Ureter (tissue), 1 donor: ENCODE measurements at regions not wholly inside any gene's neighbourhood (a gene's known extent, or its start where the extent isn't known, plus 50 kb on each side); places are given as distances from the start of the nearest gene placed in this dataset.
"Not testable (repeated sequence)": the region's sequence is repeated elsewhere in the genome, so short reads cannot be mapped to it uniquely, and the experiment has no call there.

Source experiments
- DNase-seq: peaks from one replicate; pipeline ENCODE4 v3.0.0-alpha.2; 2020; ENCODE audit warnings: low spot score
- donor health status: DM: yes; HTN: yes; CAD: no.

DNA sequence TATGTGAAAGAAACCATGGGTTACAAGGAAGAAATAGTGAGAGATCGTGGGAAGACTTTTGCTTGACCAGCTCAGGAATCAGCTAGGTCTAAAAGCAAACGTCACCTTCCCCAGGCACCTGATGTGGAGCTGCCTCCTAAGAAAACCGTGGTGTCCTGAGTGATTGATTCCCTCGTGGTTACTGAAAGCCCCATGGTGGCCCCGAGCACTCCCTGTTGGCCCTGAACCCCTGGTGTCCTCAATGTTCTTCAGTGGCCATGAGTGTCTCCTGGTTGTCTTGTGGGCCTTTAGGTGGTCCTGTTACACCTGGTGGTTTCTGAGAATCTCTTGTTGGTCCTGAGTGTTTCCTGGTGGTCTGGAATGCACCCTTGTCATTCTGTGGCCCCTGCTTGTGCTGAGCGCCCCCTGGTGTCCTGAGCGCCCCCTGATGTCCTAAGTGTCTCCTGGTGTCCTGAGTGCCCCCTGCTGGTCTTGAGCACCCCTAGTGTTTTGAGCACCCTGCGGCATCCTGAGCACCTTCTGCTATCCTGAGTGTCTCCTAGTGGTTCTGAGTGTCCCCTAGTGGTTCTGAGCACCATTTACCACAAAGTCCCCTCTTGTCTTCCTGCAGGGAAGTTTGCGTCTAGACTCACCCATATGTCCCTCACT, 518.7 kb downstream of the TMEM121 start:
- no peak for DNase-seq

DNA sequence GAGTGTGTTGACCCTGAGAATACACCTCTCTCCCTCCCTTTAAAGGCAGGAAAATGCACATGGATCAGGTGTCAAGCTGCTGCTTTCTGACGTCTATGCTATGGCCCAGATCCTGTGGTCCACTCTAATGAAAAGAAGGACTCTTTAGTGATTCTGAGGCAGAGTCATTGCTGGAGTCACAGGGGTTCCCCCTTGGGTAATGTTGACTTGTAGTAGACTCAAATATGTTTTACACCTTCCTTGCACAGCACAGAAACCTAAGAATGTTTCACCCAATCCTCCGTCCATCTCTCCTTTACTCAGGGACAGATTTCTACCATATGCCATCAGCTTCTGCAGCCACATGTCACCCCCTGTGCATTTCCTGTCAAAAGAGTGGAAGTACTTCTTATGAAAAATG, 525.4 kb downstream of the TMEM121 start:
- DNase-seq: no peak

DNA sequence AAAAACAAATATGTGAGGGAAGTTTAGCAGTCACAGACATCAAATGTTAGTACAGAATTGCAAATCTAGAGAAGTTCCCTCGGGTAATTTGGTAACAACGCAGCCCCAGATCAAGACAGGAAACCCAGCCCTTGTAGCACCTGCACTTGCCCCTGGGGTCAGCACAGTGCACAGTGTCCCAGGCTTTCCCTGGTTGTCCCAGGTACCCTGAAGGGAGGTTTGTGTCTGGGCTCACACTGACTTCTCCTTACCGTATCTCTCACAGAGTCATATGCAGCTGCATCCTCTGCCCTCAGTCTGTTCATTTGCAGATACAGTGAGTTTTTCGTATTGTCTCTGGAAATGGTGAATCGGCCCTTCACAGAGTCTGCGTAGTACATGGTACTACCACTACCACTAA, 528.9 kb downstream of the TMEM121 start:
- DNase-seq: no peak

DNA sequence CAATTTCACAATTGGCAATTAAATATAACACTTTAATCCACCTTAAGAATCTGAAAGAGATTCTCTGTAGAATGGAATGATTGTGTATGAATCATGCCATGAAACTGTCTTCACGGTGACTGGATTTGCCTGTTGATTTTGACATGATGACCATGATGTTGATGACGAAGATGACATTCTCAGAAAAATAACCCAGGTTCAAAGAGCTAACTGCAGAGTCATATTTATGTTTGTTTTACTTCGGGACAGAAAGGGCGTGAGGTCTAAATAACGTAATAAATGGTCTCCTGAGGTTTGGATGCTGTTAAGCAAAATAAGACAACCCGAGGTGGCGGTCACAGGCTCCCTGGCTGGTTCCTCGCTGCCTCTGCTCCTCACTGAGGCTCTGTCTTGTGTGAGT, 532.0 kb downstream of the TMEM121 start:
- DNase-seq: no peak

DNA sequence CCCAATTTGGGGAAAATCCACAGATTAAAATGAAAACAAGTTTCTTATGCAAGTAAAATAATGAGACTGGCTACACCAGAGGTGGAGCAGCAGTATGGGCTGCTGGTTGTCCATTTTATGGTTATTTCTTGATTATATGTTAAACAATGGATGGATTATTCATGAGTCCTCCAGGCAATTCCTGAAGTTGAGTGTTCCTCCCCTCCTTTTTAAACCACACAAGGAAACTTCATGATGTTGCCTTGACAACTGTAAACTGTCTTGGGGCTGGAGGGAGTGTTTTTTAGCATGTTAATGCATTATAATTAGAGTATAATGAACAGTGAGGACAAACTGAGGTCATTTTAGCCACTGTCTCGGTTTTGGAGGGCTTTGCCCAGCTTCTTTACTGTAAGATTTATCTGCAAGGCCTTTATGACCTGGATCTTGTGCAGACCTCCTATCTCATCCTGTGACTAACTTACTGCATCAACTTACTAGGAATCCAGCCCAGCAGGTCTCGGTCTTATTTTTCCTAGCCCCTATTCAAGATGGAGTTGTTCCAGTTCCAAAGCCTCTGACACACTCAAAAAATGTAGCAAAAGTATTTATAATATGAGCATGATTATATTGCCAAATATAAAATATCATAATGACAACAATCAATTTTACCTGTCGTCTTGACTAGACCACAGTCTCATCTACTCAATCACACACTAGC, 534.0 kb downstream of the TMEM121 start:
- DNase-seq: no peak

DNA sequence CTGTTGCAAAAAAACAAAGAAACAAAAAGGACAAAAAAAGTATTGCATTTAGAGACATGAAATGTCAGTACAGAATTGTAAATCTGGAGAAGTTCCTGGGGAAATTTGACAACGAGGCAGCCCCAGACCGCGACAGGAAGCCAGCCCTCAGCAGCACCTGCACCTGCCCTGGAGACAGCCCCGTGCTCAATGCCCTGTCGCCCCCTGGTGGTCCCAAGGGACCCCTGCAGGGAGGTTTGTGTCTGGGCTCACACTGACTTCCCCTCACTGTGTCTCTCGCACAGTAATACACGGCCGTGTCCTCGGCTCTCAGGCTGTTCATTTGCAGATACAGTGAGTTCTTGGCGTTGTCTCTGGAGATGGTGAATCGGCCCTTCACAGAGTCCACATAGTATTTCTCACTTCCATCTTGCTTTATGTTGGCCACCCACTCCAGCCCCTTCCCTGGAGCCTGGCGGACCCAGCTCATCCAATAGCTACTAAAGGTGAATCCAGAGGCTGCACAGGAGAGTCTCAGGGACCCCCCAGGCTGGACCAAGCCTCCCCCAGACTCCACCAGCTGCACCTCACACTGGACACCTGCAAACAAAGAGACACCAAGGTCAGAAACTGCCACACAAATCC, 535.6 kb downstream of the TMEM121 start:
- DNase-seq: peak; percentile 63

DNA sequence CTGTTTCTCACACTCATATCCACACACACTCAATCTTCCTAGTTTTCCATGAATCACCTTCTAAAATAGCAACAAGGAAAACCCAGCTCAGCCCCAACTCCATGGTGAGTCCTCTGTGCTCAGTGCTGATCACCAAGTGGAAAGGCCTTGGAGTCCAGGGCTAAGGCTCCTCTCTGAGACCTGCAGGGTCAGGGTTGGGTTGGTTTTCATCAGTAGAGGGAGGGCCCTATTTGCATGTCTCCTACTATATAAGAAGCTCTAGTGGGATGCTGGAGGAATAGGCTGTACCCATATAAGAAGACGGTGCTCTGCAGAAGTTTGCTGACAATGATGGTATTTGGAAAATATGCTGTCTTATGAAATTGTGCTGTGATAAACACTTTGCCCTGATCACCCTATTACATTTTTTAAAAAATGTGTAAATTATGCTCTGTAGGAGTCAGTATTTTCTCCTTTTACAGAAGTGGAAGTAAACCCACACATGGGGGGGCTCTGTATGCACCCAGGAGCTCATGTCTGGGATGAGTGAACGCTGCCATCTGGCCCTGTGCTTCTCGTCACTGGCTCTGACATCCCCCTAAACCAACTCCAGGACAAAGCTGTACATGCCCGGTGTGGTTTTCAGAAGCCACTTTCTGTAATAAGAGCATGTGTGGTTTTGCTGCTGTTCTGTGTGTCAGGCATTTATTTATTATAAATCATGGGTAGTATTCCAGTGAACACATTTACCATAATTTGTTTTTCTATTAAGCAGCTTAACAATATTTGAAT, 536.3 kb downstream of the TMEM121 start:
- DNase-seq: no peak

DNA sequence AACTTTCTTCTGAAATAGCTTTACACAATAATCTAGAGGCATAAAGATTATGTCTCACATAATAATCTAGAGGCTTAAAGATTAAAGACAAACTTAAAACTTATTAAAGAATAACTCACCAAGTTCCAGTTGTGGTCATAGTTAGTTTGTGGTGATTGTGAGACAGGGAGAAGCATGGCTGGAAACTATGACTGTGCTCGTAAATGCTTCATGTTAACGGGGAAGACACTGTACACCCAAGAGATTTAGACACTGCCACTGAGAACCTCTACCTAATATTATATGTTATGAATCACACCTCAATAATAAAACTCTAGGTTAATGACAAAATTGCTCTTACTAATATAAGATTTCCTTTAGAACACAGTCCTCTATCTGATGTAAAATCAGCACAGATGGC, 541.6 kb downstream of the TMEM121 start:
- no peak for DNase-seq

DNA sequence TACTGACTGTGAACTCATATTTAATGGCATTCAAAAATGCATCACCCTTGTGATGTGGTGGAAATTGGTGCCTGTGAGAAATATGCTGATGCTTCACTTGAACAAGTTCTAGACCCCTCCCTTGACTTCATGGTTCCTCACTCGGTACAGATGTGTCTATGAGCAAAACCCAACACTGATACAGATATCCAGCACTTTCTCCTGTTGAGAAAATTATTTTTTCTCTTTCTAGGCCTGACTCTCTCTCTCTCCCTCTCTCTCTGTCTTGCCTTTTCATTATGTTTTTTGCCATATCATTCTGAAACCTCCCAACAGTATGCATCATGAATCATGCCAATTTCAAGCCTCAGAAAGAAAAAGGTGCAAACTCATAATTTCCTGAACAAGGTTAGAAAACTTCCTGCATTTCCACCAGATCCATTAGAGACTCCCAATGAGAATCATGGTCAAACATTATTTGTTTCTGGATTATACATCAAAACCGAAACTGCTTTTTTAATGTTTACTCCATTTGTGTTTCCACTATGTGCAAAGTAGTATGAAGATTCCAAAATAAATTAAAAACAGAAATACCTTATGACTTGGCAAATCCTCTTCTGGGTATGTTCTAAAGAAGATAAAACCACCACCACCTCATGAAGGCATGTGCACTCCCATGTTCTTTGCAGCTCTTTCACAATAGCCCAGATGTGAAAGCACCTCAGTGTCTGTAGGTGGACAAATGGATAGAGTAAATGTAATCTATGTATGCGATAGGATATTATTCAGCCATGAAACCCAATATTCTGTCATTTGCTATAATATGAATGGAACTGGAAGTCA, 543.6 kb downstream of the TMEM121 start:
- no peak for DNase-seq

DNA sequence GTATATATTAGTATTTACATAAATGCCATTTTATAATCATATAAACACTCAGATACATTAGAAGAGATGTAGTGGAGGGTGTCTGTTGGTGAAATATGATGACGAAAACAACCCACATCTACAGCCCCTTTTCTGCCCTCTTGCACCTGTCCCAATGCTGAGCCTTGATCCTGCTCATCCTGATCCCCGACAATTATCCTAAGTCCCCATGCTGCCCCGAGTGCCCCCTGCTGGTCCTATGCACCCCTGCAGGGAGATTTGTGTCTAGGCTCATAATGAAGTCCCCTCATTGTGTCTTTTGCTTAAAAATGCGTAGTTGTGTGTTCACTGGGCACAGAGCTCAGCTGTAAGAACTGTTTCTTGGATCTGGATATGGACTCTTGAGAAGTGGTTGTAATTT, 554.5 kb downstream of the TMEM121 start:
- no peak for DNase-seq

DNA sequence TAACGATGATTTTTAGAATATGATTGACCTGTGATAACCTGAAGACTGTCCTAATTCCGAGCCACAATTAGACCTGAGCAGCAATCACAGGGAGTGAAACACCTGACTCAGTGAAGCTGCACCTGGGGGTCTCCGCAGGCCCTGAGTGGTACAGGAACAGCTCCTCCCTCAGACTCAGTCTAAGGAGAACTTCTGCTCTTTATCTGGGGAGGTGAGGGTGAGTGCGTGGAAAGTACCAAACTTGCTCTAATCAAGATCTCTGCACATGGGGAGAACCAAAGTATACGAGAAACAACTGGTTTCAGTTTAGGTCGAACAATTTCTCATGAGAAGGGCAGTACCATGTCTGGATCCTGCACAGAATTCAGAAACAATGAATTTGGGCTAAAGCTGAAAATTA, 555.3 kb downstream of the TMEM121 start:
- DNase-seq: not testable (repeated sequence)

DNA sequence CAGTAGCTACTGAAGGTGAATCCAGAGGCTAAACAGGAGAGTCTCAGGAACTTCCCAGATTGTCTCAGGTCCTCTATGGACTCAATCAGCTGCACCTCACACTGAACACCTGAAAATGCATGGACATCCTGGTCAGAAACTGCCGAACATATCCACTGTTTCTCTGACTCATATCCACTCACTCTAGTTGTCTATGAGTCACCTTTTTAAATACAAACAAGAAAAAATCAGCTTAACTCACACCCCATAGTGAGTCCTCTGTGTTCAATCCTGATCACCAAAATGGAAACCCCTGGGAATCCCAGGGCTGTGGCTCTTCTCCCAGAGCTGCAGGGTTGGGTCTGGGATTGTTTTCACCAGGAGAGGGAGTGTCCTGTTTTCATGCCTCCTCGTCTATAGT, 556.7 kb downstream of the TMEM121 start:
- DNase-seq: no peak

DNA sequence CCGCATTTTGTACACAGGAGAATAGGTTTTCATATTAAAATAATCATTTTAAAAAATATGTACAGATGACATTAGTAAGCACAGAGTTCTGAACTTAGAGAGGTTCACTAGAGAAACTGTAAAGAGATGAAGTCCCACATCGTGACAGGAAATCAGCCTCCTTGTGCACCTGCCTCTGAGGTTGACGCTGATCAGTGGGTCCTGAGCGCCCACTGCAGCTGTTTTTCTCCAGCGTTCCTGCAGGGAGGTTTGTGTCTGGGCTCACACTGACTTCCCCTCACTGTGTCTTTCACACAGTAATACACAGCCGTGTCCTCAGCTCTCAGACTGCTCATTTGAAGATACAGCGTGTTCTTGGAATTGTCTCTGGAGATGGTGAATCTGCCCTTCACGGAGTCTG, 561.5 kb downstream of the TMEM121 start:
- no peak for DNase-seq

DNA sequence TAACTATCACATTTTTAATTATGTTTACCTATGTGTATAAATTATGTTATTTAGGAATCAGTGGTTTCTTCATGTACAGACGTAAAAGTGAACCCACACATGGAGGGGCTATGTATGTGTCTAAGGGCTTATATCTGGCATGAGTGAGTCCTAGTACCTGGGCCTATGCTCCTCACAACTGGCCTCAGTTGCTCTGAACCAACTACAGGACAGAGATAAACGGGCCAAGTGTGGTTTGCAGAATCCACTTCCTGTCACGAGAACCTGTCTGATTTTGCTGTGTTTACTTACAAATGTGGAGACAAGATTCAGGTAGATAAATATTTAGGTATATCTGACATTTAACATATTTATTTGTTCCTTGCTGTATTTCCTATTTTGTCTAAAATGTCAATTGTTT, 562.5 kb downstream of the TMEM121 start:
- DNase-seq: not testable (repeated sequence)

DNA sequence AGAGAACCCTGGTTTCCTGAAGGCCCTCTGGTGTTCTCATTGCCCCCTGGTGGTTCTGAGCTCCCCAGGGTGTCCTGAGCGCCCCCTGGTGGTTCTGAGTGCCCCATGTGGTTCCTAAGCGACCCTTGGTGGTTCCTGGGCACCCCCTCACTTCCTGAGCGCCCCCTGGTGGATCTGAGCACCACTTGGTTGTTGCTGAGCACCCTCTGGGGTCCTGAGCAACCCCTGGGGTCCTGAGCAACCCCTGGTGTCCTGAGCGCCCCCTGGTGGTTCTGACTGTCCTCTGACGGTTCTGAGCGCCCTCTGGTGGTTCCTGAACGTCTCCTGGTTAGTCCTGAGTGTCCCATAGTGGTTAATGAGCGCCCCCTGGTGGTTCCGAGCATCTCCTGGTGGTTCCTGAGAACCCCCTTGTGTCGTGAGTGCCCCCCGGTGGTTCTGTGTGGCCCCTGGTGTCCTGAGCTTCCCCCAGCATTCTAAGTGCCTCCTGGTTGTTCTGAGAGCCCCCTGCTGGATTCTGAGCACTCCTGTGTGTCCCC, 568.3 kb downstream of the TMEM121 start:
- no peak for DNase-seq

DNA sequence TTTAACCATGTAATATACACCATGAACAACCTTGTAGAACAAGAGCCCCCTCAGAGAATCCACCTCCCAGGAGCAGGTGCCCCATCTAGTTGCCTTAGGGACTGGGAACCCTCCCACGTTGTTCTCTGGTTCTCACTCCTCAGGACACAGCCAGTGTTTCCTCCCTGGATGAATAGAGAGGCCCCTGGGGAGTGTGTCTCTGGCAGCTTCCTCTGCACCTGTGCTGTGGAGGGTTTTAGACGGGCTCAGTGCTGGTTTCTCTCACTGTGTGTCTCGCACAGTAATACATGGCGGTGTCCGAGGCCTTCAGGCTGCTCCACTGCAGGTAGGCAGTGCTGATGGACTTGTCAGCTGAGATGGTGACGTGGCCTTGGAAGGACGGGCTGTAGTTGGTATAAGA, 581.3 kb downstream of the TMEM121 start:
- DNase-seq: no peak

DNA sequence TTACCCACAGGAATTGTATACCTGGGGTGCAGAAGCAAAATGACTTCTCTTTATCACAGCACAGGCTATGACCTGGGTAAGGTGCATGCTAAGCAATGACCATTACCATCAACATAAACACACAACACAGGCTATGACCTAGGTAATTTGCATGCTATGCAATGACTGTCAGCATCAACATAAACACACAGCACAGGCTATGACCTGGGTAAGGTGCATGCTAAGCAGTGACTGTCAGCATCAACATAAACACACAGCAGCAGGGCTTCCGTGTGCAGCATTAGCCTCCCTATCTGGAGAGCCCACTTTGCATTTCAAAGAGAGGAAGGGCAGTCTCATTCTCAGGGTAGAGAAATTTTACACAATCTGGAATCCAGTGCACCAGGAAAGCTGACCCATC, 583.0 kb downstream of the TMEM121 start:
- DNase-seq: no peak

DNA sequence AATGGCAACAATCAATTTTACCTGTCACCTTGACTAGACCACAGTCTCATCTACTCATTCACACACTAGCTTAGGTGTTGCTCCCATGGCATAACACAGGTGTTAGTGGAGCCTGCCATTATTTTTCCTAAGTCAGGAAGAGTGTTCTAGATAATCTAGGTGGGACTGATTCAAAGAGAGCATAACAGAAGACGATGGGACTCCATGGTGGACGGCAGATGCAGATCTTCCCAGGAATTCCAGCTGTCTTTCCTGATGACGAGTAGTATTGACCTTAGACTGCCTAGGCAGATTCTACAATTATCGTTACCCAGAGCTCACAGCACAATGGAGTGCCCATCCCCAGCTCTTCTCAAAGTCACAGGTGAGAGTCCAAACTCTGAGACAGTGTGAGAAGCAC, 589.0 kb downstream of the TMEM121 start:
- no peak for DNase-seq

DNA sequence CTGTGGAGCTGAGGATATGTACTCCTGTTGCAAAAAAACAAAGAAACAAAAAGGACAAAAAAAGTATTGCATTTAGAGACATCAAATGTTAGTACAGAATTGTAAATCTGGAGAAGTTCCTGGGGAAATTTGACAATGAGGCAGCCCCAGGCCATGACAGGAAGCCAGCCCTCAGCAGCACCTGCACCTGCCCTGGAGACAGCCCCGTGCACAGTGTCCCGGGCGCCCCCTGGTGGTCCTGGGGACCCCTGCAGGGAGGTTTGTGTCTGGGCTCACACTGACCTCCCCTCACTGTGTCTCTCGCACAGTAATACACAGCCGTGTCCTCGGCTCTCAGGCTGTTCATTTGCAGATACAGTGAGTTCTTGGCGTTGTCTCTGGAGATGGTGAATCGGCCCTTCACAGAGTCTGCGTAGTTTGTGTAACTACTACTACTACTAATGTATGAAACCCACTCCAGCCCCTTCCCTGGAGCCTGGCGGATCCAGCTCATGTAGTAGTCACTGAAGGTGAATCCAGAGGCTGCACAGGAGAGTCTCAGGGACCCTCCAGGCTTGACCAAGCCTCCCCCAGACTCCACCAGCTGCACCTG, 590.1 kb downstream of the TMEM121 start:
- DNase-seq: not testable (repeated sequence)

DNA sequence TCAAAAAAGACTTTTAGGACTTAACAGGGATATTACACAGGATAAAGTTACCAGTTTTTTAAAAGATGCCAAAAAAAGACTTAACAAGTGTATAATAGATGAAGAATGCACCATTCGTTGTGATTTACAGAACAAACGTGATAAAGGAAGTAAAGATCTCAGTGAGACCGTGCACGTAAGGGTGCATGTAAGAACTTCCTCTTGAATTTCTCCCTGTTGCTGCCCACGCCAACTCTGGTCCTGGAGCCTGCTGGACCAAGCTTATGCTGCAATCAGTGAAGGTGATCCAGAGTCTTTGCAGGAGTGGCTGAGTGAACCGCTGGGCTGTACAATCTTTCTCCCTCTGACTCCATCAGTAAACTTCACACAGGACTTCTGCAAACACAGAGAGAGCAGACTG, 593.7 kb downstream of the TMEM121 start:
- DNase-seq: no peak

DNA sequence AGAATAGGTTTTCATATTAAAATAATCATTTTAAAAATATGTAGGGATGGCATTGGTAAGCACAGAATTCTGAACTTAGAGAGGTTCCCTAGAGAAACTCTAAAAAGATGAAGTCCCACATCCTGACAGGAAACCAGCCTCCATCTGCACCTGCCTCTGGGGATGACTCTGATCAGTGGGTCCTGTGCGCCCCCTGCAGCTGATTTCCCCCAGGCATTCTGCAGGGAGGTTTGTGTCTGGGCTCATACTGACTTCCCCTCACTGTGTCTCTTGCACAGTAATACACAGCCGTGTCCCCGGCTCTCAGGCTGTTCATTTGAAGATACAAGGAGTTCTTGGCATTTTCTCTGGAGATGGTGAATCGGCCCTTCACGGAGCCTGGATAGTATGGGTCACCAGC, 602.9 kb downstream of the TMEM121 start:
- DNase-seq: no peak
